ENCODE measurements at regions not wholly inside any gene's neighbourhood (a gene's known extent, or its start where the extent isn't known, plus 50 kb on each side); places are given as distances from the start of the nearest gene placed in this dataset.
"Not testable (repeated sequence)": the region's sequence is repeated elsewhere in the genome, so short reads cannot be mapped to it uniquely, and the experiment has no call there.

DNA sequence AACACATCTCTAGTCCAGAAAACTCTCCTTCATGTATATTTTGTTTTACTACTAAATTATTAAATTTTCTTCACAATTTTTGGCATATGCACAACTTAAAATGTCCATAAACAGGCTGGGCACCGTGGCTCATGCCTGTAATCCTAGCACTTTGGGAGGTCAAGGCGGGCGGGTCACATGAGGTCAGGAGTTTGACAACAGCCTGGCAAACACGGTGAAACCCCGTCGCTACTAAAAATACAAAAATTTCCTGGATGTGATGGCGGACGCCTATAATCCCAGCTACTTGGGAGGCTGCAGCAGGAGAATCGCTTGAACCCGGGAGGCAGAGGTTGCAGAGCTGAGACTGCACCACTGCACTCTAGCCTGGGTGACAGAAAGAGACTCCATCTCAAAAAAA is 739.9 kb upstream of the LRRTM4 start:
- TF ChIP-seq, protein P1, sequence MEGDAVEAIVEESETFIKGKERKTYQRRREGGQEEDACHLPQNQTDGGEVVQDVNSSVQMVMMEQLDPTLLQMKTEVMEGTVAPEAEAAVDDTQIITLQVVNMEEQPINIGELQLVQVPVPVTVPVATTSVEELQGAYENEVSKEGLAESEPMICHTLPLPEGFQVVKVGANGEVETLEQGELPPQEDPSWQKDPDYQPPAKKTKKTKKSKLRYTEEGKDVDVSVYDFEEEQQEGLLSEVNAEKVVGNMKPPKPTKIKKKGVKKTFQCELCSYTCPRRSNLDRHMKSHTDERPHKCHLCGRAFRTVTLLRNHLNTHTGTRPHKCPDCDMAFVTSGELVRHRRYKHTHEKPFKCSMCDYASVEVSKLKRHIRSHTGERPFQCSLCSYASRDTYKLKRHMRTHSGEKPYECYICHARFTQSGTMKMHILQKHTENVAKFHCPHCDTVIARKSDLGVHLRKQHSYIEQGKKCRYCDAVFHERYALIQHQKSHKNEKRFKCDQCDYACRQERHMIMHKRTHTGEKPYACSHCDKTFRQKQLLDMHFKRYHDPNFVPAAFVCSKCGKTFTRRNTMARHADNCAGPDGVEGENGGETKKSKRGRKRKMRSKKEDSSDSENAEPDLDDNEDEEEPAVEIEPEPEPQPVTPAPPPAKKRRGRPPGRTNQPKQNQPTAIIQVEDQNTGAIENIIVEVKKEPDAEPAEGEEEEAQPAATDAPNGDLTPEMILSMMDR (conservative IDR thresholded peaks at IDR 0.05; ENCODE audit: low read length) = not testable (repeated sequence)
- TF ChIP-seq EZH2phosphoT487 (IDR thresholded peaks at IDR 0.05; ENCODE audit: borderline replicate concordance) = not testable (repeated sequence)

Data from Loucy (cell line).